IMR-90 (cell line): ENCODE measurements at regions not wholly inside any gene's neighbourhood (a gene's known extent, or its start where the extent isn't known, plus 50 kb on each side); places are given as distances from the start of the nearest gene placed in this dataset.

Experiments
- ATAC-seq: fragments of 200-7000 bp; cut with Tn5 transposase; 2 replicates; pipeline ENCODE4 v1.9.1; 2020; ENCODE audit warnings: low read depth, mild to moderate bottlenecking, moderate library complexity
- BruUV-seq: library from RNA; stranded (reverse); fragments of 400-500 nt; replicated peaks from 2 replicates; lab custom pipeline; 2021; lab: Mats Ljungman, UMichigan
- CTCF ChIA-PET: fragments of 300-600 bp; formaldehyde crosslinking; extraction: SDS; loops from one replicate; lab custom pipeline; 2021; ENCODE audit warnings: antibody characterized with exemption; lab: Yijun Ruan, JAX
- POLR2A ChIA-PET: fragments of 300-600 bp; sonication (Branson Sonifier 250); formaldehyde crosslinking; loops from one replicate; lab custom pipeline; 2022; ENCODE audit warnings: antibody characterized with exemption; ENCODE audit not compliant: unreplicated experiment; lab: Charles Lee
- DNase-seq: peaks from one replicate; pipeline ENCODE4 v3.0.0; 2013
- H2AFZ ChIP-seq: replicated peaks from 2 replicates; pipeline ENCODE3; 2013; ENCODE audit warnings: low read length, mild to moderate bottlenecking; ENCODE audit not compliant: poor library complexity
- H2AK5ac ChIP-seq: 2 replicates; pipeline ENCODE4 v1.6.1; 2013; ENCODE audit warnings: low read depth, low read length, inconsistent platforms
- H2AK9ac ChIP-seq: replicated peaks from 2 replicates; pipeline ENCODE3; 2013; ENCODE audit warnings: mild to moderate bottlenecking, low read depth, low read length, moderate library complexity; ENCODE audit not compliant: poor library complexity
- H2BK120ac ChIP-seq: 2 replicates; pipeline ENCODE4 v1.6.1; 2013; ENCODE audit warnings: low read depth, low read length, inconsistent platforms
- H2BK15ac ChIP-seq: 3 replicates; pipeline ENCODE4 v1.6.1; 2013; ENCODE audit warnings: low read depth, low read length, inconsistent platforms
- H2BK20ac ChIP-seq: 2 replicates; pipeline ENCODE4 v1.6.1; 2013; ENCODE audit warnings: low read depth, mild to moderate bottlenecking, inconsistent platforms, low read length, moderate library complexity
- H2BK5ac ChIP-seq: 2 replicates; pipeline ENCODE4 v1.6.1; 2013; ENCODE audit warnings: mild to moderate bottlenecking, low read depth, low read length, inconsistent platforms; ENCODE audit not compliant: poor library complexity, severe bottlenecking
- H3K14ac ChIP-seq: replicated peaks from 2 replicates; pipeline ENCODE4 v1.6.1; 2013; ENCODE audit warnings: low read depth, low read length, inconsistent platforms
- H3K18ac ChIP-seq: 2 replicates; pipeline ENCODE4 v1.6.1; 2013; ENCODE audit warnings: low read depth, low read length, control low read depth
- H3K23ac ChIP-seq: 2 replicates; pipeline ENCODE4 v1.6.1; 2013; ENCODE audit warnings: low read depth, low read length, inconsistent platforms
- H3K27ac ChIP-seq: 2 replicates; pipeline ENCODE4 v1.5.1; 2013; ENCODE audit warnings: mild to moderate bottlenecking, control low read depth, low read length; ENCODE audit not compliant: insufficient read depth
- H3K27me3 ChIP-seq: 2 replicates; pipeline ENCODE4 v1.6.1; 2013; ENCODE audit warnings: low read length; ENCODE audit not compliant: control insufficient read depth, insufficient read depth
- H3K36me3 ChIP-seq: 2 replicates; pipeline ENCODE4 v1.6.1; 2013; ENCODE audit warnings: low read length, mixed read lengths; ENCODE audit not compliant: control insufficient read depth, insufficient read depth
- H3K4ac ChIP-seq: 2 replicates; pipeline ENCODE4 v1.6.1; 2013; ENCODE audit warnings: low read depth, low read length, inconsistent platforms
- H3K4me1 ChIP-seq: 2 replicates; pipeline ENCODE4 v1.6.1; 2013; ENCODE audit warnings: low read length, mixed read lengths; ENCODE audit not compliant: control insufficient read depth, insufficient read depth
- H3K4me2 ChIP-seq: 2 replicates; pipeline ENCODE4 v1.6.1; 2013; ENCODE audit warnings: low read depth, mild to moderate bottlenecking, control low read depth, low read length, moderate library complexity
- H3K4me3 ChIP-seq: 2 replicates; pipeline ENCODE4 v1.5.1; 2013; ENCODE audit warnings: low read depth, mild to moderate bottlenecking, control low read depth, low read length, moderate library complexity; ENCODE audit not compliant: insufficient read depth
- H3K56ac ChIP-seq: 2 replicates; pipeline ENCODE4 v1.6.1; 2013; ENCODE audit warnings: low read length, inconsistent platforms; ENCODE audit not compliant: insufficient read depth; ENCODE audit errors: extremely low read depth
- H3K79me1 ChIP-seq, 2 experiments: 2 replicates each; pipeline ENCODE4 v1.6.1; 2013; ENCODE audit warnings: low read length in 2 of 2, inconsistent platforms in 1 of 2, low read depth in 1 of 2
- H3K9ac ChIP-seq: 2 replicates; pipeline ENCODE4 v1.6.1; 2013; ENCODE audit warnings: low read depth, low read length, control low read depth
- H3K9me1 ChIP-seq: 2 replicates; pipeline ENCODE4 v1.6.1; 2013; ENCODE audit warnings: low read length, inconsistent platforms; ENCODE audit not compliant: insufficient read depth
- H3K9me3 ChIP-seq: 2 replicates; pipeline ENCODE4 v1.6.1; 2013; ENCODE audit warnings: low read length; ENCODE audit not compliant: control insufficient read depth, insufficient read depth
- H4K20me1 ChIP-seq: 2 replicates; pipeline ENCODE4 v1.6.1; 2013; ENCODE audit warnings: low read length, inconsistent platforms; ENCODE audit not compliant: insufficient read depth
- H4K5ac ChIP-seq: 2 replicates; pipeline ENCODE4 v1.6.1; 2013; ENCODE audit warnings: mild to moderate bottlenecking, low read depth, low read length, control low read depth
- H4K8ac ChIP-seq, 2 experiments: 2 replicates each; pipeline ENCODE4 v1.6.1; 2013; ENCODE audit warnings: low read depth in 2 of 2, low read length in 2 of 2, control low read depth in 1 of 2, inconsistent platforms in 1 of 2
- H4K91ac ChIP-seq: 2 replicates; pipeline ENCODE4 v1.6.1; 2013; ENCODE audit warnings: low read depth, low read length, inconsistent platforms; ENCODE audit not compliant: insufficient read depth
- CTCF ChIP-seq: conservative IDR thresholded peaks from 2 replicates; pipeline ENCODE4 v1.5.1; 2012; ENCODE audit warnings: mild to moderate bottlenecking, low read depth, low read length, improper control_type of control experiment
- ELK1 ChIP-seq: fragments of 150-350 bp; IDR thresholded peaks from 2 replicates; pipeline ENCODE4 v1.6.1; 2016; ENCODE audit warnings: low read depth, mild to moderate bottlenecking, low read length, moderate library complexity, borderline replicate concordance
- FOS ChIP-seq: fragments of 150-350 bp; IDR thresholded peaks from 2 replicates; pipeline ENCODE4 v1.6.1; 2016; ENCODE audit warnings: low read depth, low read length
- MXI1 ChIP-seq: IDR thresholded peaks from 2 replicates; pipeline ENCODE4 v1.6.1; 2012; ENCODE audit warnings: low read depth, mild to moderate bottlenecking, low read length, moderate library complexity, borderline replicate concordance
- RCOR1 ChIP-seq: IDR thresholded peaks from 2 replicates; pipeline ENCODE4 v1.6.1; 2012; ENCODE audit warnings: mild to moderate bottlenecking, low read length, improper control_type of control experiment; ENCODE audit not compliant: insufficient replicate concordance
- RFX5 ChIP-seq: IDR thresholded peaks from 2 replicates; pipeline ENCODE4 v1.8.0; 2012; ENCODE audit warnings: low read depth, mild to moderate bottlenecking, low read length, moderate library complexity
- WGBS, 2 experiments: methylation state at CpG; one replicate each; pipeline versions ENCODE4 v1.1.5 to v1.1.7; 2013; ENCODE audit warnings: missing lambda C conversion rate in 2 of 2; ENCODE audit not compliant: insufficient read length in 1 of 2; ENCODE audit errors: extremely low coverage in 2 of 2; 5-methylcytosine and 5-hydroxymethylcytosine counted together
- dilution Hi-C: fragments of 300-500 bp; cut with HindIII; formaldehyde crosslinking; loops from one replicate; pipeline ENCODE4 v1.14.3; 2018; ENCODE audit warnings: low sequenced_read_pairs; ENCODE audit not compliant: unreplicated experiment
- in situ Hi-C: fragments of 300-500 bp; cut with MboI; formaldehyde crosslinking; loops from 3 replicates; pipeline ENCODE4 v1.14.3; 2019; ENCODE audit warnings: low sequenced_read_pairs, inconsistent platforms, mixed read lengths
- intact Hi-C: fragments of 100-400 bp; cut with micrococcal nuclease; formaldehyde crosslinking; loops from 2 replicates; pipeline ENCODE4 v1.10.0; 2022

DNA sequence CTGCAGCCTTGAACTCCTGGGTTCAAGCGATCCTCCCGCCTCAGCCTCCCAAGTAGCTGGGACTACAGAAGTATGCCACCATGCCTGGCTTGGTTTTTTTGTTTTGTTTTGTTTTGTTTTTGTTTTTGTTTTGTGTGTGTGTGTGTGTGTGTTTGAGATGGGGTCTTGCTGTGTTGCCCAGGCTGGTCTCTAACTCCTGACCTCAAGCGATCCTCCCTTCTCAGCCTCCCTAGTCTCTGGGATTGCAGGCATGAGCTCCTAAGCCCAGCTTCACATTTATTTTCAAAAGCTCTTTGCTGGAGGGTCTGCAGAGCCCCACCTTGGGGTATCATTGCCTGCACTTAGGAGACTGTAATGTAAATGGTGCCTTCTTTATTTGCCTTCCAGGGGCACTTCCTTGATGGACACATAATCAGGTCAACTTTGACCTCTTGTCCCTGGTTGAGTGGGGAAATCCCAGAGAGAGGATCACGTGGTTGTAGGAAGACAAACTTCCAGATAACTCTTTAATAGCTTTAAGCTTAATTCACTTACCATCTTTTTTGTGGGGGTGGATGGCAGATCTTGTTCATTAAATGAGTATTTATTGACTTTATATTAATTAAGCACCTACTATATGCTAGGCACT is 72.9 kb upstream of the NPAS1 start:
- H2AFZ ChIP-seq = no peak overlapping the region
- peaks cover 61 to 88% of the 10 kb centered on the region in 2 experiments for H3K79me1 ChIP-seq
- ChIA-PET CTCF (no interaction called here), POLR2A (interaction anchor here (0.6 kb wide), 1 partner anchor 61 kb away, joined by 3 read pairs; no protein-coding TSS in a partner anchor)
- no CpG with 5 or more reads among the region's 4 CpGs for WGBS, 2 experiments
- dilution Hi-C loops (no loop called here), in situ Hi-C loops (no loop called here), intact Hi-C loops (no loop called here)
- DNase-seq (no peak), ATAC-seq (no peak)
- no peak overlapping the region for H3K56ac ChIP-seq
- H3K9ac ChIP-seq = no peak overlapping the region
- H3K14ac ChIP-seq = no peak overlapping the region
- no peak overlapping the region for H4K5ac ChIP-seq
- no peak overlapping the region for H2BK120ac ChIP-seq
- no peak overlapping the region; the same call in 2 of the 3 replicates for H2BK15ac ChIP-seq
- H3K9me1 ChIP-seq = peaks cover 33% of the 10 kb centered on the region
- H2AK5ac ChIP-seq = no peak overlapping the region
- no peak overlapping the region for H2AK9ac ChIP-seq
- no peak overlapping the region for H3K27ac ChIP-seq
- 0 out of 2 replicates have a peak, but pooled peaks cover 2% of the 10 kb centered on the region for H3K36me3 ChIP-seq
- H3K18ac ChIP-seq = no peak overlapping the region
- no peak overlapping the region for H3K4ac ChIP-seq
- BruUV-seq = no TSS peak
- TF ChIP-seq MXI1 = no peak
- TF ChIP-seq FOS = no peak
- no peak for TF ChIP-seq RFX5
- TF ChIP-seq RCOR1 = no peak
- TF ChIP-seq ELK1 = no peak
- no peak for TF ChIP-seq CTCF
- no peak overlapping the region for H3K23ac ChIP-seq
- H4K20me1 ChIP-seq = peaks cover 40% of the 10 kb centered on the region
- no peak overlapping the region for H4K91ac ChIP-seq
- H2BK5ac ChIP-seq = no peak overlapping the region
- no peaks in the 10 kb centered on the region for H3K27me3 ChIP-seq
- H3K4me3 ChIP-seq = no peak overlapping the region
- H4K8ac ChIP-seq = no peak overlapping the region
- no peak overlapping the region for H2BK20ac ChIP-seq
- H3K9me3 ChIP-seq = no peaks in the 10 kb centered on the region
- H3K4me2 ChIP-seq = no peak overlapping the region
- H3K4me1 ChIP-seq = peaks cover 23% of the 10 kb centered on the region
